Transverse colon (tissue), 4 donors: ENCODE measurements at regions not wholly inside any gene's neighbourhood (a gene's known extent, or its start where the extent isn't known, plus 50 kb on each side); places are given as distances from the start of the nearest gene placed in this dataset.

ENCODE experiments used
- DNase-seq: peaks from one replicate; pipeline ENCODE4 v3.0.0-alpha.2; 2019
- H3K27ac ChIP-seq, 4 donors: fragments of 200-600 bp; sonication (generic); 2 replicates each; pipeline ENCODE4 v1.5.1; 2016 to 2018; ENCODE audit warnings: inconsistent platforms in 4 of 4
- H3K27me3 ChIP-seq: fragments of 200-600 bp; sonication (generic); 2 replicates; pipeline ENCODE4 v1.5.1; 2017; ENCODE audit warnings: inconsistent platforms
- H3K36me3 ChIP-seq, 4 donors: fragments of 200-600 bp; sonication (generic); 2 replicates each; pipeline ENCODE4 v1.5.1; 2017 to 2019; ENCODE audit warnings: inconsistent platforms in 4 of 4
- H3K4me1 ChIP-seq, 4 donors: fragments of 200-600 bp; sonication (generic); 2 replicates each; pipeline ENCODE4 v1.5.1; 2017 to 2020; ENCODE audit warnings: inconsistent platforms in 4 of 4
- H3K4me3 ChIP-seq, 4 donors: fragments of 200-600 bp; sonication (generic); 1 replicate in 1 of 4; 2 replicates in 3 of 4; pipeline versions ENCODE4 v1.5.1 to v1.6.1; 2017 to 2019; ENCODE audit warnings: inconsistent platforms in 4 of 4
- H3K9me3 ChIP-seq, 2 donors: fragments of 200-600 bp; sonication (generic); 2 replicates each; pipeline ENCODE4 v1.5.1; 2017 to 2019; ENCODE audit warnings: inconsistent platforms in 2 of 2
- CTCF ChIP-seq, 5 experiments: fragments of 200-600 bp in 3 of 5; fragments of 450-650 bp in 2 of 5; sonication (generic) in 3 of 5; IDR thresholded peaks; 1 replicate in 2 of 5; 2 replicates in 3 of 5; pipeline ENCODE4 v1.5.1; 2016 to 2017; ENCODE audit warnings: antibody characterized with exemption in 5 of 5, inconsistent platforms in 3 of 5, mild to moderate bottlenecking in 2 of 5, moderate library complexity in 1 of 5
- EP300 ChIP-seq: sonication (generic); formaldehyde crosslinking; IDR thresholded peaks from one replicate; pipeline ENCODE4 v1.6.1; 2017; ENCODE audit warnings: antibody characterized with exemption, low read depth
- POLR2A ChIP-seq: fragments of 450-650 bp; IDR thresholded peaks from one replicate; pipeline ENCODE4 v1.6.1; 2016; ENCODE audit warnings: antibody characterized with exemption, mild to moderate bottlenecking, moderate library complexity
- POLR2AphosphoS5 ChIP-seq, 3 donors: sonication (generic); formaldehyde crosslinking; IDR thresholded peaks; one replicate each; pipeline ENCODE4 v1.6.1; 2016; ENCODE audit warnings: antibody characterized with exemption in 3 of 3
- WGBS, 2 donors: methylation state at CpG; one replicate each; pipeline ENCODE4 v1.1.5; 2018; ENCODE audit warnings: low coverage in 1 of 2; 5-methylcytosine and 5-hydroxymethylcytosine counted together
- in situ Hi-C, 4 donors: fragments of 200-750 bp; cut with MboI; loops; one replicate each; pipeline versions ENCODE4 v1.15.0 to v1.15.1; 2017; ENCODE audit warnings: low sequenced_read_pairs in 3 of 4, low pct_ligation_motif_present in 1 of 4, low pct_unique_long_range_greater_than_20kb in 1 of 4
- intact Hi-C: fragments of 100-400 bp; cut with DNase I; formaldehyde crosslinking; loops from one replicate; pipeline ENCODE4 v1.15.1; 2023; ENCODE audit warnings: low total_unique reads

GRCh38 chr7:88688222-88688621, 71.3 kb upstream of the ZNF804B start:
- no peak for TF ChIP-seq EP300
- TF ChIP-seq CTCF (IDR thresholded peaks at IDR 0.05) = no peak
- TF ChIP-seq POLR2AphosphoS5 (IDR thresholded peaks at IDR 0.05) = no peak
- TF ChIP-seq POLR2A = no peak

GRCh38 chr7:88686468-88687229, 72.9 kb upstream of the ZNF804B start:
- H3K36me3 ChIP-seq = no peaks in the 10 kb centered on the region
- no peaks in the 10 kb centered on the region for H3K27me3 ChIP-seq
- intact Hi-C loops (no loop called here), in situ Hi-C loops (no loop called here)
- H3K9me3 ChIP-seq = no peaks in the 10 kb centered on the region
- H3K4me3 ChIP-seq = no peak overlapping the region
- DNase-seq = no peak
- H3K27ac ChIP-seq = no peak overlapping the region
- TF ChIP-seq CTCF (IDR thresholded peaks at IDR 0.05) = no peak
- no peak for TF ChIP-seq POLR2A
- TF ChIP-seq POLR2AphosphoS5 (IDR thresholded peaks at IDR 0.05) = no peak
- TF ChIP-seq EP300 = no peak
- WGBS, 2 donors = 94 to 100% methylated on average over 1 to 19 of the region's 30 CpGs
- H3K4me1 ChIP-seq = no peaks in the 10 kb centered on the region

More at GRCh38 chr7:88688222-88688621, 71.3 kb upstream of the ZNF804B start:
- Histone ChIP-seq H3K36me3 (no peaks in the 10 kb centered on the region), H3K27me3 (no peaks in the 10 kb centered on the region), H3K9me3 (no peaks in the 10 kb centered on the region), H3K4me3 (no peak overlapping the region), H3K27ac (no peak overlapping the region), H3K4me1 (no peaks in the 10 kb centered on the region)
- no peak for DNase-seq
- in situ Hi-C loops = no loop called here
- WGBS, 2 donors = 92 to 93% methylated on average over 1 of the region's 1 CpG
- intact Hi-C loops = no loop called here

GRCh38 chr7:88681682-88682081, 77.8 kb upstream of the ZNF804B start:
- in situ Hi-C loops (no loop called here), intact Hi-C loops (no loop called here)
- 87 to 91% methylated on average over 2 of the region's 2 CpGs for WGBS, 2 donors

DNA sequence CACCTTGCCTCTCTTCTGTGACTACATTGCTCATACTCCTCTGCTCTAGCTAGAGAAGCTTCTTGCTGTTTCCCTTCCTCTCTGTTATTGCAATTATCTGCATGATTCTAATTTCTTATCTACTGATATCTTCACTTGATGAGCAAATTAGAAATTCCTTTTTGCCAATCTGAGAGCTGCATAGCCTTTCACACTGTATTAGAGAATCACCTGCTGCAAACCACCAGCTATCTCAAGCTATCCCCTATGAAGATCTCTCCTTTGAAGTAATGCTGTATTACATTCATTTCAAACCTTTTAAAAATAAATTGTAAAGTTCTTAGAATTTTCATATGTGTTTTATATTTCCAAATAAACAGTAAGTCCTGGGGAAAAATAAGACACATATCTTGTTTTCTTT, 89.0 kb upstream of the ZNF804B start:
- Histone ChIP-seq H3K9me3 (no peaks in the 10 kb centered on the region), H3K4me1 (no peaks in the 10 kb centered on the region), H3K27ac (no peak overlapping the region), H3K27me3 (no peaks in the 10 kb centered on the region), H3K4me3 (no peak overlapping the region), H3K36me3 (no peaks in the 10 kb centered on the region)
- no peak for TF ChIP-seq POLR2A
- TF ChIP-seq EP300 = no peak
- TF ChIP-seq POLR2AphosphoS5 (IDR thresholded peaks at IDR 0.05) = no peak
- no peak for TF ChIP-seq CTCF (IDR thresholded peaks at IDR 0.05)
- DNase-seq = no peak
- intact Hi-C loops (no loop called here), in situ Hi-C loops (no loop called here)

More at GRCh38 chr7:88681682-88682081, 77.8 kb upstream of the ZNF804B start:
- Histone ChIP-seq H3K27me3 (no peaks in the 10 kb centered on the region), H3K36me3 (no peaks in the 10 kb centered on the region), H3K9me3 (no peaks in the 10 kb centered on the region), H3K4me3 (no peak overlapping the region), H3K4me1 (no peaks in the 10 kb centered on the region), H3K27ac (no peak overlapping the region)
- DNase-seq = no peak
- no peak for TF ChIP-seq CTCF (IDR thresholded peaks at IDR 0.05)
- TF ChIP-seq POLR2AphosphoS5 (IDR thresholded peaks at IDR 0.05) = no peak
- no peak for TF ChIP-seq POLR2A
